ENCODE measurements at regions not wholly inside any gene's neighbourhood (a gene's known extent, or its start where the extent isn't known, plus 50 kb on each side); places are given as distances from the start of the nearest gene placed in this dataset.
"Not testable (repeated sequence)": the region's sequence is repeated elsewhere in the genome, so short reads cannot be mapped to it uniquely, and the experiment has no call there.

DNA sequence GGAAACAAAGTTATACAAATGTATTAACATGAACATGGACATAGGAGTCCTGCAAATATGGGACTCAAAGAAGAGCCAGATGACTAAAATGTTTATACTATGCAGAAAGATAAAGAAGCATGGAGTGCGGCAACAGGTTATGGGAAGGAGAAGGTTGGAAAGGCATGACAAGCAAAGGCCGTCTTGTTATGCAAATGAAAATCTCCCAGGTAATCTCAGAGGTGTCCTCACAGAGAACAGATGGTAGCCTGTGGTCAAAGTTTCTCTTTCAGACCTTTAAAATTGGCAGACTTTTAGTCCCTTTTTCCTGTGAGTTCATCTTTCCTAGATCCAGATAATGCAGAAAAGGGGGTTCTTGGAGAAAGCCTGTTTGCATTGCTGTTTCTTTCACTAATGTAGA lies 116.4 kb upstream of the BEND4 start:
- intact Hi-C loops (cut with micrococcal nuclease) = no loop called here

DNA sequence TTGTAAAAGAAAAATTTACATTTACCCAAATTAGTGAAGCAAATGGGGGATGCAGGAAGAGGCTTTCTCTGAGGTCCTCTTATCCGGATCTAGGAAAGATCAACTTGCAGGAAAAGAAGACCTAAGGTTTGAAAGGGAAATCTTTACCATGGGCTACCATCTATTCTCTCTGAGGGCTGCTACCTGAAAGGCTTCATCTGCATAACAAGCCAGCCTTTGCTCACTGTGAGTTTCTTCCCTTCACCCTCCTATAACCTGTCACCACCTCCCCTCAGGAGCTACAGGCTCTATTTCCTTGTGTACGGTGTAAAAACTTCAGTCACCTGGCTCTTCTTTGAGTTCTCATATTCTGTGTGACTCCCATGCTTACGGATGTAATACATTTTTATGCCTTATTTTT lies 118.6 kb upstream of the BEND4 start:
- no peaks in the 10 kb centered on the region for H3K4me1 Mint-ChIP-seq (ENCODE audit: low read depth)
- H3K27me3 Mint-ChIP-seq (ENCODE audit: insufficient read depth) = no peaks in the 10 kb centered on the region
- no peaks in the 10 kb centered on the region for H3K9me3 Mint-ChIP-seq
- no peak for DNase-seq (ENCODE audit: low spot score)
- intact Hi-C loops (cut with micrococcal nuclease) = no loop called here
- H3K27ac Mint-ChIP-seq = no peak overlapping the region
- H3K4me3 Mint-ChIP-seq = no peak overlapping the region
- no peaks in the 10 kb centered on the region for H3K36me3 Mint-ChIP-seq (ENCODE audit: low read depth)

More for the DNA sequence above, 116.4 kb upstream of the BEND4 start:
- Mint-ChIP-seq H3K4me1 (ENCODE audit: low read depth) (no peaks in the 10 kb centered on the region), H3K27me3 (ENCODE audit: insufficient read depth) (no peaks in the 10 kb centered on the region), H3K36me3 (ENCODE audit: low read depth) (no peaks in the 10 kb centered on the region), H3K9me3 (no peaks in the 10 kb centered on the region), H3K4me3 (no peak overlapping the region), H3K27ac (no peak overlapping the region)
- no peak for DNase-seq (ENCODE audit: low spot score)

DNA sequence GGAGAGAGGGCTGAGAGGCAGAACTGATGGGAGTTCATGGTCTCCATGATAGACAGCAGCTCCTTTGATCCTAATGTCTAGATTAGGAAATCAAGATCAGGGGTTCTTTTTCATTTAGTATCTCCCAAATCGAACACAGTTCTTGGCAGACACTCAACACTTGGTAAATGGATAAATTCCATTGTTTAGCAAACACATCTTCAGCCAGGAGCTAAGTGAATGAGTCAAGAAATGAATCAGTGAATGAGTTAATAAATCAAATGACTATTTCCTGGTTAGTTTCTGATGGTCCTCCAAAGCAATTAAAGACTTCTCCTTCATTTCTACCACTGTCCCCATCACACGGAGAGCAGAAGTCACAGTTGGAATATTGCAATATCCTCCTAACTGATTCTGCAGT lies 120.0 kb upstream of the SHISA3 start:
- H3K27ac Mint-ChIP-seq = no peak overlapping the region
- no peaks in the 10 kb centered on the region for H3K36me3 Mint-ChIP-seq (ENCODE audit: low read depth)
- peaks cover 3% of the 10 kb centered on the region for H3K27me3 Mint-ChIP-seq (ENCODE audit: insufficient read depth)
- peaks cover 12% of the 10 kb centered on the region for H3K4me1 Mint-ChIP-seq (ENCODE audit: low read depth)
- no peaks in the 10 kb centered on the region for H3K9me3 Mint-ChIP-seq
- intact Hi-C loops (cut with micrococcal nuclease) = no loop called here
- H3K4me3 Mint-ChIP-seq = no peak overlapping the region
- DNase-seq (ENCODE audit: low spot score) = no peak

DNA sequence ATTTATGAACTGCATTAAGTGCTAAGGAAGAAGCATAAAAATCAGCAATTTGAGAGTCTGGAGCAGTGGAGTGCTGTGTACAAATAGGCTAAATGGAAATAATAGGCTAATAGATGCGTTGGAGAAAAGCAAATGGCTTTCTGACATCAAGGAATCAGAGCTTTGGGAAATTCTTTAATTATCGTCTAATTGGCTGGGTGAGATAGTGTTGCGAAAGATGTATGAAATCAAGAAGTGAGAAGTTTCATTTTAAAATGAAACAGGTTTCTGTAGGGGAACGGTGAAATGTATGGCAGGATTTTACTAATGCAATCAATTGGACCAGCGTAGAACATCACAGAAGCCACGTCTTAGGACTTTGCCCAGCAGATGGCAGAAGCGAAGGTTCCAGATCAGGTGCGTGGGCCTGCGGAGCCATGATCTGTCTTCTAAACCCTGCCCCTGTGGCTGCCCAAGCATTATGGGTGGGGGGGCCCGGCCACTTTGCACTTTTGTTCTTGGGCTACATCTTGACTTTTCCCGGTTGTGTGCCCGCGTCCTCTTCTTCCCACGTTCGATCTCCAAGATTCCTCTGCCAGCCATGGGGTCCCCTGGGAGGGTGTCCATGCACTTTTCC lies 118.5 kb upstream of the SHISA3 start:
- intact Hi-C loops (cut with micrococcal nuclease) = no loop called here
- H3K4me1 Mint-ChIP-seq (ENCODE audit: low read depth) = peaks cover 14% of the 10 kb centered on the region
- H3K27ac Mint-ChIP-seq = no peak overlapping the region
- H3K4me3 Mint-ChIP-seq = no peak overlapping the region
- no peaks in the 10 kb centered on the region for H3K9me3 Mint-ChIP-seq
- peaks cover 3% of the 10 kb centered on the region for H3K27me3 Mint-ChIP-seq (ENCODE audit: insufficient read depth)
- no peak for DNase-seq (ENCODE audit: low spot score)
- H3K36me3 Mint-ChIP-seq (ENCODE audit: low read depth) = no peaks in the 10 kb centered on the region

DNA sequence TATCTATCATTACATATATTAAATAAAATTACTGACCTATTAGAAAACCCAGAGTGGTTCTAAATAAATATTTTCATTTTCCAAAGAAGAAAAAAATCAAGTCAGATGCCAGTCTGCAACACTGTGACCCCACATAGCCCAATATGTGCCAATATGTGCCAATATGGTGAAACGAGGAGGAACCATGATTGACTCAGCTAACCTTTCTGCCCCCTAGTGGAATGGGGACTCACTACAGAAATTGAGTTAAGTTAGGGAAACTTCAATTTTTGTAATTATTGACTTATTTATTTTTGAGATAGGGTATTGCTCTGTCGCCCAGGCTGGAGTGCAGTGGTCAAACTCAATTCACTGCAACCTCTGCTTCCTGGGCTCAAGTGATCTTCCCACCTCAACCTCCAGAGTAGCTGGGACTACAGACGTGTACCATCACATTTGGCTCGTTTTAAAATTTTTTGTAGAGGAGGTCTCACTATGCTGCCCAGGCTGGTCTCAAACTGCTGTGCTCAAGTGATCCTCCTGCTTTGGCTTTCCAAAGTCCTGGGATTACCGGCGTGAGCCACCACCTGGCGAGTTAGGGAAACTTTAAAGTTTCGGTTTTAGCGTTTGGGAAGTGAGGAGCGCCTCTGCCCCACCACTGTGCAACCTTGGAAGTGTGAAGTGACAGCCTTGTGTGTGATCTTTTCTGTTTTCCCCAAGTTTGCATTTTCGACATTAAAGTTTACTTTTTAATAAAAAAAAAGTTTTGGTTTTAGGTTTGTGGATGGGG lies 116.8 kb upstream of the SHISA3 start:
- intact Hi-C loops (cut with micrococcal nuclease) = loop anchor here (5.0 kb wide), 1 partner anchor 323 kb away; no protein-coding TSS in a partner anchor
- DNase-seq (ENCODE audit: low spot score) = no peak
- no peaks in the 10 kb centered on the region for H3K9me3 Mint-ChIP-seq
- peaks cover 3% of the 10 kb centered on the region for H3K27me3 Mint-ChIP-seq (ENCODE audit: insufficient read depth)
- peaks cover 14% of the 10 kb centered on the region for H3K4me1 Mint-ChIP-seq (ENCODE audit: low read depth)
- no peaks in the 10 kb centered on the region for H3K36me3 Mint-ChIP-seq (ENCODE audit: low read depth)
- no peak overlapping the region for H3K4me3 Mint-ChIP-seq
- H3K27ac Mint-ChIP-seq = no peak overlapping the region

DNA sequence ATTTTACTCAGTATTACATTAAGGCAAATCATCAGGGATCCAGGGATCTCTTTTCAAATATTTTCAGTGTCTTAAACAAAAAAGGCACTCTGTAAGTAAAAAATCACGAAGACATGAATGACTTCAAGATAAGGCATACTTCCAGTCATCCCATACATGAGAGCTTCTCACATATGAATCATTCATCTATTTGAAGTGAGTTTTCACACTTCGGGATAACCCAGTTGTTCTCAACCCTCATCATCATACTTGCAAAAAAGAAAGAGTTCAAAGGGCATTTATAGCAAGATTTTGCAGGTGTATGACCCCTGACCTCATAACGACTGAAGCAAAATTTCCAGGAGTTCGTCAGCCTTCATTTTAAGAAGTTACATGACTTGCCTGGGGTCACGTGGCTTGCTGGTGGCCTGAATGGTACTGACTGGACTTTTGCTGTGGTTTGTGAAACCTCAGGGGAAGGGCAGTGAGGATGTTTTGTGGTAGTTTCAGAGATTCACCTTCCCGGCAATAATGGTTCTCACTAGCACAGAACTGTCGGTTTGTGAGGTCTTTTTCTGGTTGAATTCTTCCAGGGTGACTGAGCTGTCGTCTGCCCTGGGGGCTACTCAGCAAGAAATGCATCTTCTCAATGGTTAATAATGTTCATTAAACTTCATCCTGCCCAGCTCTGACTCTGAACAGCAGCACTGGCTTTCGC lies 115.8 kb upstream of the SHISA3 start:
- no peak for DNase-seq (ENCODE audit: low spot score)
- no peak overlapping the region for H3K4me3 Mint-ChIP-seq
- peaks cover 14% of the 10 kb centered on the region for H3K4me1 Mint-ChIP-seq (ENCODE audit: low read depth)
- no peak overlapping the region for H3K27ac Mint-ChIP-seq
- no peaks in the 10 kb centered on the region for H3K9me3 Mint-ChIP-seq
- H3K27me3 Mint-ChIP-seq (ENCODE audit: insufficient read depth) = peaks cover 3% of the 10 kb centered on the region
- intact Hi-C loops (cut with micrococcal nuclease) = loop anchor here (1.0 to 5.0 kb wide), 3 partner anchors 239 to 584 kb away; no protein-coding TSS in a partner anchor
- no peaks in the 10 kb centered on the region for H3K36me3 Mint-ChIP-seq (ENCODE audit: low read depth)

DNA sequence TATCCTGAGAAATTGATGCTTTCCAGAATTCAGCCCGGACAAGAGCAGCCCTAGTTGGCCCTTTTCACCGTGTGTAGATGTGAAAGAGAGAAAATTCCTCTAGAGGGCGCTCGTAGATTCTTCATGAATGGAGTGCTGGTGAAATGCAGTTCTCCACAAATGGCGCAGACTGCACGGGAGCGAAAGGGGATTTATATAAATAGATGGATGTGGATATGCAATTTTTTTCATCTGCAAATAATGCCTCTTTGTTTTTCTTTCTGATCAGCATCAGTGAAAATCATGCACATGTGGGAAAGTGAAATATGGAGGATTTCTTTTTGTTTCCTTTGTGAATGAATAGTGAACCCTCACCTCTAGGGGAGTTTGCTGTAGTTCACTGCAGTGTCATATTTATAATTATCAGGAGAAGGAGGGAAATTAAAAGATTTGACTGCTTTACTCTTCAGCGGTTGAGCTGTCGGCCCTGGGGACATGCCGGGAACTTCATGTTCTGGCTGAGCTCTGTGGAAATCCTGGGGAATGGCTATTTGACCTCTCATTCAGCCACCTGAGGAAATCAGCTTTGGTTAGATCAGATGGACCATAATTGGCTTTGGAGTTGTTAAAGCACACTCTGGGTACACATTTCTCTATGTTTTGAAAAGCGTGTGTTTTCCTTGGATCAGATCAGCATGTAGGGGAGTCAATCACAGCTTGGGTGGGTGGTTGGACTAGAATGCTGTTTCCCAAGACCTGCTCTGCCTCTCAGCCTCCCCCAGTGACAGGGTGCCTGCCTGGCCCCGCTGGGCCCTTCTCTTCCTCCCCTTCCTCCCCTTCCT lies 115.0 kb upstream of the SHISA3 start:
- Mint-ChIP-seq H3K27ac (no peak overlapping the region), H3K4me3 (no peak overlapping the region)

DNA sequence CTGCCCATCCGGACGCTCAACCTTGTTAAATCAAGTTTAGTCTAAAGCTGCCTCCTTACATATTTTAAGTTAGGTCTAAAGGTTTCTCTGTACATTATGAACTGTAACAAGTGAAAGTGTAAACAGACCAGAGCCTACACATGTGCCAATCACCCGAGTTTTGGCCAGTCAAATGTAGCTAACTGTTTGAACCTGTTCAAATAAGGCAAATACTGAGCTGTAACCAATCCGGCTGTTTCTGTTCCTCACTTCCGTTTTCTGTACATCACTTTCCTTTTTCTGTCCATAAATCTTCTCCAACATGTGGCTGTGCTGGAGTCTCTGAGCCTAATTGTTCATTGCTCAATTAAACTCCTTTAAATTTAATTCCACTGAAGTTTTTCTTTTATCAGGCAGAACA lies 113.3 kb upstream of the SHISA3 start:
- Mint-ChIP-seq H3K9me3 (no peaks in the 10 kb centered on the region), H3K4me1 (ENCODE audit: low read depth) (peaks cover 14% of the 10 kb centered on the region), H3K27me3 (ENCODE audit: insufficient read depth) (no peaks in the 10 kb centered on the region), H3K36me3 (ENCODE audit: low read depth) (no peaks in the 10 kb centered on the region), H3K27ac (no peak overlapping the region), H3K4me3 (no peak overlapping the region)
- DNase-seq (ENCODE audit: low spot score) = no peak
- intact Hi-C loops (cut with micrococcal nuclease) = loop anchor here (5.0 kb wide), 1 partner anchor 327 kb away; no protein-coding TSS in a partner anchor

More for the DNA sequence above, 115.0 kb upstream of the SHISA3 start:
- DNase-seq (ENCODE audit: low spot score) = peak; percentile 8
- H3K27me3 Mint-ChIP-seq (ENCODE audit: insufficient read depth) = no peaks in the 10 kb centered on the region
- intact Hi-C loops (cut with micrococcal nuclease) = loop anchor here (1.0 to 5.0 kb wide), 3 partner anchors 238 to 583 kb away; no protein-coding TSS in a partner anchor
- H3K9me3 Mint-ChIP-seq = no peaks in the 10 kb centered on the region
- no peaks in the 10 kb centered on the region for H3K36me3 Mint-ChIP-seq (ENCODE audit: low read depth)
- peaks cover 14% of the 10 kb centered on the region for H3K4me1 Mint-ChIP-seq (ENCODE audit: low read depth)

DNA sequence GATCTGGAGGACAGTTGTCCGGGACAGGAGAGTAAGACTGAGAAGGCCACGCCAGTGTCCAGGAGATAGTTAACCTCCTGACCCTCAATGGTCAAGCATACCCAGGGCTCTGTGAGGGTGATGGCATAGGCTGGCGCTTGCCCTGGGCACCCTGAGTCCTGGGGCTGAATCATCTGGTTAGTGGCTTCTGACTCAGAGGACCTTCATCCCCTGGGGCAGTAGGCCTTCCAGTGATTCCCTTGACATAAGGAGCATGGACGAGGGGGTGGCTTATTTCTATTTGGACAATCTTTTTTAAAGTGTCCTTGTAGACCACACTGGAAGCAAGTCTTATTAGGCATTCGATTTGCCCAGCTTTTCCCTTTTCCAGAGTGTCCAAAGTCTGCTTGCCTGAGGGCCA lies 108.4 kb upstream of the SHISA3 start:
- DNase-seq (ENCODE audit: low spot score); intact Hi-C loops (cut with micrococcal nuclease); H3K36me3 Mint-ChIP-seq (ENCODE audit: low read depth); H3K4me1 Mint-ChIP-seq (ENCODE audit: low read depth); H3K27ac Mint-ChIP-seq; H3K9me3 Mint-ChIP-seq; H3K4me3 Mint-ChIP-seq; H3K27me3 Mint-ChIP-seq (ENCODE audit: insufficient read depth): not testable (repeated sequence)

DNA sequence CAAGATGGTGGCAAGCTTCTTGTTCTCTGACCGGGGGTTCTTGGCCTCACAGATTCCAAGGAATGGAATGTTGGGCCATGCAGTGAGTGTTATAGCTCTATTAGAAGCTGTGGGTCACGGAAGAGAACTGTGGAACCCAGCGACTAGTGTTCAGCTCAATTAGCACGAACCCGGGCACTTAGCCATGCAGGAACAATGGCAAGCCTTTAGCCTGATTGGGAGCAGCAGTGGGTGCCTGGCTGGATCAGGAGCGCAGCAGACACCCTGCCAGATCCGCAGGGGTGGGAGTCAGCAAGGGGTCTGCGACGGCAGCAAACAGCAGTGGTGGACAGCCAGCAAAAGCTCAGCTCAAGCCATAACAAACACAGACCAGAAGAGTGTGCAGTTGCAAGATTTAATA lies 105.1 kb upstream of the SHISA3 start:
- H3K9me3 Mint-ChIP-seq; H3K36me3 Mint-ChIP-seq (ENCODE audit: low read depth); H3K27me3 Mint-ChIP-seq (ENCODE audit: insufficient read depth); H3K27ac Mint-ChIP-seq; H3K4me1 Mint-ChIP-seq (ENCODE audit: low read depth); intact Hi-C loops (cut with micrococcal nuclease); H3K4me3 Mint-ChIP-seq; DNase-seq (ENCODE audit: low spot score): not testable (repeated sequence)

DNA sequence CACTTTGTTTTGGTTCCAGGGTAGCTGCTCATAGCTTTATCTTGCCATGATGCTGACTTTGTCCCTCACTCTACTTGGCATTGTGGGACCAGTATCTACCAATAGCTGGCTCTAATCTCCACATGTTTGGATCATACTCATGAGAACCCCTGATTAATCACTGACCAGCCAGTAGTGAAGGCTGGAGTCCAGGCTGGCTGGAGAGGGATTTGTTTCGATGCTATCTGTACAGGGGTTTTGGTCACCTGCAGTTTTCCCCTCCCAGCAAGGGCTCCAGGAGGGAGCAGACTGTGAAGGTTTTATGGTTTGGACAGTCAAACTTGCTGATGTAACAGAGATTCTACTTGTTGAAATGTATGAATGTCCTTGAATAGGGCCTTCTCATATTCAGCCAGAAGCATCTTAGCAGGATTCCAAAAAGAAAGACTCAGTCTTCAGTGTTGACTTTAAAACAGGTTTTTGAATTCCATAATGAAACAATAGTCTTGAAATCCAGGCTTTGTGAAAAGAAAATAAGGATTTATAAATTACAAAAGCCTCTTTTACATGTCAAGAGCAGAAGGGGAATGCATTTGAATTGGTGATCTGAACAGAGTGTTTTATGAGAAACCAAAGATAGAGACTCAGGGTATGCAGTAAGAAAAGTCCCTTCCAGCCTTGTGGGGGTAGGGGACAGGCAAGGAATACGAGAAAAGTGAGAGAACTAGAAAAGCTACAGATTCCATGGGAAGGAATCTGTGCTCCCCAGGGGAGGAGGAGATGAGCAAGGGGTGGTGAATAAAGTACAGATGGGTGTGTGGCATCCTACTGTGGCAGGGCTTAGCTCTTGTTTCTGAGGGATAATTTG lies 103.1 kb upstream of the SHISA3 start:
- Mint-ChIP-seq H3K27me3 (ENCODE audit: insufficient read depth) (peaks cover 7% of the 10 kb centered on the region), H3K27ac (no peak overlapping the region), H3K4me3 (no peak overlapping the region), H3K9me3 (no peaks in the 10 kb centered on the region), H3K36me3 (ENCODE audit: low read depth) (no peaks in the 10 kb centered on the region), H3K4me1 (ENCODE audit: low read depth) (no peaks in the 10 kb centered on the region)
- intact Hi-C loops (cut with micrococcal nuclease) = no loop called here
- DNase-seq (ENCODE audit: low spot score) = no peak

DNA sequence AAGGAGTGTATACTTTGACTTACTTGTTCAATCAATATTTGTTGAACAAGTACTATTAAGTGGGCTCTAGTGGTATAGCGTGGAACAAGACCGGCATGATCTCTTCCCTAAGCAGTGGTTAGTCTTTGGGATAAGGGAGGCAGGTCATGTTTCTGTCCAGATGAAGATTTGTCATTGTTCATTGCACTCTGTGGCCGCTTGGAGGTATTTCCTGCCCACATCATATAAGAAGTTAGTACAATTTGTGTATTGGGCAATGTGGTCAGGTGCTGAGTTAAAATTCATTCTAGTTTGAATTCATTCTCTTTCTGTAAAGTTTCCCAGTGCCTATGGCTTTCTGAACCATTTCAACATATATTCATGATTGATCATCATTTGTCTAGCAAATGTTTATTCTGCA lies 101.1 kb upstream of the SHISA3 start:
- H3K9me3 Mint-ChIP-seq = no peaks in the 10 kb centered on the region
- DNase-seq (ENCODE audit: low spot score) = no peak
- no peaks in the 10 kb centered on the region for H3K36me3 Mint-ChIP-seq (ENCODE audit: low read depth)
- H3K4me3 Mint-ChIP-seq = no peak overlapping the region
- no peak overlapping the region for H3K27ac Mint-ChIP-seq
- peaks cover 7% of the 10 kb centered on the region for H3K27me3 Mint-ChIP-seq (ENCODE audit: insufficient read depth)
- no peaks in the 10 kb centered on the region for H3K4me1 Mint-ChIP-seq (ENCODE audit: low read depth)
- intact Hi-C loops (cut with micrococcal nuclease) = no loop called here
